ENCODE measurements at regions not wholly inside any gene's neighbourhood (a gene's known extent, or its start where the extent isn't known, plus 50 kb on each side); places are given as distances from the start of the nearest gene placed in this dataset.
"Not testable (repeated sequence)": the region's sequence is repeated elsewhere in the genome, so short reads cannot be mapped to it uniquely, and the experiment has no call there.

DNA sequence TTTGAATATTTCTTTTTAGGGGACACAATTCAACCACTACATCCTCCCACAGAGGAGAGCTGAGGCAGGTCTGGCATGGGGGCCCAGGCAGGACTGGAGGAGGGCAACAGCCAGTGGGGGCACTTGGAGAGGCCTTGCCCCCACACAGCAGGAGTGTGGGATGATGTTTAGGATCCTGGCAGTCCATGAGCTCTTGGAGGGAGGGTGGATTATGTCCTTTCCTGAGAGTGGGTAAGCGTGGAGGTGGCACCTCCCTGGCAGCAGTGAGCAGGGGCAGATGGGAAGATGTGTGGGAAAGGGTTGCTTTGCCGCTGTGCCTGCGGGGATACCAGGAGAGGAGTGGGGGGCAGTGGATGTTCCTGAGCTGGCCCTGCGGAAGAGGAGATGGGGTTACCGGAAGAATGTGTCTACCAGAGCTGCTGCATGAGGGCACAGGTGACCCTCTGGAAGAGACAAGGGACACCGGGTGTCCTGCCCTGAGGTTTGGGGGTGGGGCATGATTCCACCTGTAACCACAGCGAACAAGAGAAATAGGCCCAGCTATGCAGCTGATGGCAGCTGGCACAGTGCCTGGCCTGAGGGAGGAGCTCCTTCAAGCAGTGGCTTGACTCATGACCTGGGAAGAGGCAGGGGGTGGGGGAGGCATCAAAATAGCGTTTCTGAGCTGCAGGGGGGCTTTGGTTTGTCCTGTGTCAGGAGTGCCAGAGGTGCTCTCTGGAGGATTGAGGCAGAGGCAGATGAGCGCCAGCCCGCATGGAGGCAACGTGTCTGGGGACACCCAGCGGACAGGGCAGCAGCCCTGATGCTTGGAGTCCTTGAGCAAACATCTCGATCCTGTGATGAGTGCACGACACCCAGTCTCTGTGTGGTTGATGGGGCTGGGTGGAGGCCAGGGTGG, 123.9 kb upstream of the TMPRSS2 start:
- DNase-seq, result no peak

DNA sequence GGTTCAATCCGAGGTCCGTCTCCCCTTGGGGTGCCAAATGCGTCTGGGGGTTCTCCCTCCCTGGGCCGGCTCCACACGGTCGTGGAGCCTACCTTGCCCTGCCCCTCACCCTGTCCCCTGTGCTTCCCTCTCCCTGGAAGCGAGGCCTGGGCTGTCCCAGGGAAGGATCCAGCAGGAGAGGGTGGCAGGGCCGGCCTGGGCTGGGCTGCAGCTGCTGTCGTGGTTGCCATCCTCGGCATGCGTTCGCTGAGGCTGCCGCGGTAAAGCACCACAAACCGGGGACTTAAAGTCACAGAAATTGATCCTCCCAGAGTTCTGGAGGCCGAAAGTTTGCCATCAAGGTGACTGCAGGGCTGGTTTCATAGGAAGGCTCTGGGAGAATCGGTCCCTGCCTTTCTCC, 123.0 kb upstream of the TMPRSS2 start:
- DNase-seq, result no peak

DNA sequence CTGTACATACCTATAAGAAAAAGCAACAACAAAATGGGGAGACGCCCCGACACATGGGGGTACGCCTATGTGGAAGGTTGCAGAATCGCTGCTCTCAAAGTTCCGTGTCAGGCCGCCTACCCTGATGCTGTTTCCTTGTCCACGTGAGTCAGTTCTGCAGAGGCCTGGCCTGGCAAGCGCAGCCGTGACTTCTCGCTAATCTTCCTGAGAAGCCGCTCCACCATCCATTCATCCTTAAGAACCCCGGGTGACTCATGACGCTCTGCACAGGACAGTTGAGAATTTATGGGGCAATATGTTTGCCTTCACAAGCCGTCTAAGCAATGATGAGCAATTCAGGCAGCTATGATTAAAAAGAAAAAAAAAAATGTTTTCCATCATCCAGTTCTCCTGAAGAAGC, 122.3 kb upstream of the TMPRSS2 start:
- DNase-seq, result no peak

DNA sequence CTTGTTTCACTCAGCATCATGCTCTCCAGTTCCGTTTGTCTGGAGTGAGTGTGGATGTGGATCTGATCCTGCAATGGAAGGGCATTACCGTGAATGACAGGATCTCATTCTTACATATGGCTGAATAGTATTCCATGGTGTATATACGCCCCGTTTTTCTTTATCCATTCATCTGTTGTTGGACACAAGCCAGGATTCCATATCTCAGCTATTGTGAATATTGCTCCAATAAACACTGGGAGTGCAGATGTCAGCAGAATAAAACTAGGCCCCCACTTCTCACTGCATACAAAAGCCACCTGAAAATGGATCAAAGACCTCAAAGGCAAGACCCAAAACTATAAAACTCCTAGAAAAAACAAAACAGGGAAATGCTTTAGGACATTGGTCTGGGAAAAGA, 120.3 kb upstream of the TMPRSS2 start:
- DNase-seq, result no peak

DNA sequence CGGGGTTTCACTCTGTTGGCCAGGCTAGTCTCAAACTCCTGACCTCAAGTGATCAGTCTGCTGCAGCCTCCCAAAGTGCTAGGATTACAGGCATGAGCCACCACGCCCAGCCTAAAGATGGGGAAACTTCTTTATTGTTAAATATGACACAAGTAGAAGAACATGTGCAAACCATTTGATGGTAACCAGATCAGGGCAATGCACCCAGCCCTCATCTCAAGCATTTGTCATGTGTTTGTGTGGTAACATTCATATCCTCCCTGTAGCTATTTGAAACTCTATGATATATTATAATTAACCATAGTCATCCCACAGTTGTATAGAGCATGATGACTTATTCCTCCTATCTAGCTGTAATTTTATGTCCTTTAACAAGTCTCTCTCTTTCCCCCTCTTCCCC, 119.5 kb upstream of the TMPRSS2 start:
- DNase-seq, result no peak

DNA sequence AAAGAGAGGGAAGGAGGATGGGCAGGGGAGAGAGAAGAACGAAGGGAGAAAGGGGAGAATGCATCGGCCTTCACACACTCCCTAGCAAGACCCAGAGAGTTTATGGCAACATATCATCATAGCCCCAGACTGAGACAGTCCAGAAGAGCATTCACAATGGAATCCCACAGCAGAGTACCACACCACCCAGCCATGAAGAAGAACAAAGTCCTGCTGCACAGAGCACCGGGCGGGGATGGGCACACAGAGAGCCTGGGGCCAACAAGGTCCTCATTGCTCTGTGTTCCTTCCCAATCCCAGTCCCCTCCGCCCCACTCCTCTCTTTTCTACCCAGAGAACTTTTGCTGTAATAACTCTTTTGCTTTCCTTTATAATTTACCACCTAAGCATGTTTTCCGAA, 118.1 kb upstream of the TMPRSS2 start:
- DNase-seq, result no peak

DNA sequence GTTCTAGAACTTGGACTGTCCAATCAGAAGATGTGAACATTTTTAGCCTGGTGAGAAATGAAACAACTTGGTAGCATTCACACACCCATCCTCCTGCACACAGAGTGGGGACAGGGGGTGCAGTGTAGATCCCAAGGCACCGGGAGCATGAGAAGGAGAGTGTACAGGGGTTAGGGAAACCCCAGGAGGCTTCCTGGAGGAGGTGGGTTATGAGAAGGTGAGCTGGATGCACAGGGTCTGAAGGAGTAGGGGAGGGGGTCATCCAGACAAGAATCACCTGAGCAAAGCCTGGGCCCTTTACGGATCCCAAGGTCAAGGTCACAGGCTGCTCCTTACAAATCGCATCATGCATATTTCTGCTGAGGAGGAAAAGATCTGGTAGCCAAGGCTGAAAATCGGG, 117.5 kb upstream of the TMPRSS2 start:
- no peak for DNase-seq

DNA sequence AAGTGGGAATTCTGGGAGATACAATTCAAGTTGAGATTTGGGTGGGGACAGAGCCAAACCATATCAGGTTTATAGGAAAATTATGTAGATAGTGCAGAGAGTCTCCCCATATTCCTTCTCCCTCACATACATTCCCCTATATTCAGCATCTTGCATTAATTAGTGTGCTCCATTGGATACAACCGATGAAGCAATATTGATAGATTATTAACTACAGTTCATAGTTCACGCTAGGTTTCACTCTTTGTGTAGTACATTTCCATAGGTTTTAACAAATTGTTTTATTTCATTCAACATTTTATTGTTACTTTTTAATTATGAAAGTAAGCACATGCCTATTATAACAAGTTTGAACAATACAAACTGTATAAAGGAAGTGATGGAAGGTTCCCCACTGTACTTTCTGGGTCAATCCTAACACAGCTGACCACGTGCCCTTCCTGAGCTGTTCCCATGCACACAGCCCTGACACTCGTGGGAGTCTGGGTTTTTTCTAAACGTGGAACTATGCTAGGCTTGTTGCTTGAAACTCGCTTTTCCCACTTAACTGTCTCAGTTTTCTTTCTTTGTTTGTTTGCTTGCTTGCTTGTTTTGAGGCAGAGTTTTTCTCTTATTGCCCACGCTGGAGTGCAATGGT, 116.8 kb upstream of the TMPRSS2 start:
- no peak for DNase-seq

DNA sequence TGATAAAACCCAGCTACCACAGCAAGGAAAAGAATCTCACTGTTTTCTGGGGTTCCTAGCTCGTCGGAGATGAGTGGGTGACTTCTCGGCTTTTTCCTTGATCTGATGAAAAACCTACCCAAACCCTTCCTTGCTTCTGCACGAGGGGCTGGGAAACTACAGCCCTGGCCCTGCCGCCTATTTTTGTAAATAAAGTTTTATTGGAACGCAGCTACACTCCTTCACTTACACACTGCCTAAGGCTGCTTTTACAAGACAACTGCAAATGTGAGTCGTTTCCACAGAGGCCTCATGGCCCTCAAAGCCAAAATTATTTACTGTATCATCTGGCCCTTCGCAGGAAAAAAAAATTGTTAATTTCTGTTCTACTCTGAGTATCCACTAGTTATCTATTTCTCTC, 116.0 kb upstream of the TMPRSS2 start:
- DNase-seq, result no peak

DNA sequence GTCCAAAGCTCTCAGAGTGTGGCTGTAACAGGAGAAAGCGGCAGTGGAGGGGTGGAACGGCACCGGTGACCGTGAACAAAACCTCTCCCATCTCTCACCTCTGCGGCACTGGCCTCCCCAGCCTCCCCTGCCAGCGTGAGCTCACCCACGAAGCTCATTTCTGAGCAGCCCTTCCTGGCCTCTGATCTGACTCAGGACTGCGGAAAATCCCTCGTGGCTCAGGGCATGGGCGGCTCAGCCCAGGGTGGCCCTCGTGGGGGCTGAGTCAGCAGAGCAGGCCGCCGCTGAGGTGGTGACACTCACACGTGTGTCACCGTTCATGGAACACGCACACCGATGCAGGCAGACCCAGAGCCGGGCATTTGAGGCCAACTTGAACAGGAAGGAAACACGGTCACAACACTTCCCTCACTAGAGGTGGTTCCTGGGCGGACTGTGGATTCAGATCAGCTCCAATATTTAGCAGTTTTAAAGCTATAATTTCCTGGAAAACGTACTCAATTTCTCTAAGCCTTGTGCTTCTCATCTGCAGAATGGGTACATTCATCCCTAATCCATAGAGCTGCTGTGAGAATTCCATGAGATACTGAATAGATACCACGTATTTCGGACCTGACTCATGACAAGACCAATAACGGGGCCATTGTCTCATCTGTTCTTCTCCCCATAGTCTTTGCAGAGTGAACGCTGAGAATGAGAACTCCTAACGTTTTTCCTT, 115.0 kb upstream of the TMPRSS2 start:
- no peak for DNase-seq

DNA sequence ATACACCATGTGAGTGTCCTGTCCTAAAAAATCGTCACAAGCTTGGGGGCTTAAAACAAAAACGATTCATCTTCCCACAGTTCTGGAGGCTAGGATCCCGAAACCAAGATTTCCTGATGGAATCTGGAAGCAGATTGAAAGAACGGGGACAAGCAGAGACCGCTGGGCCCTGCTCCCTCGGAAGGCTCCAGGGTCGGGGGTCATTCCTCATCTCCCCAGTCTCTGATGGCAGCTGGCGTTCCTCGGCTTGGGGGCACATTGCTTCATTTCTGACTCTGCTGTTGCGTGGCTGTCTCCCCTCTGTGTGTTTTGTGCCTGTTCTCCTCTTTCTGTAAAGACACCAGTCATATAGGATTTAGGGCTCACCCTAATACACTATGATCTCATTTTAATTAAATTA, 114.2 kb upstream of the TMPRSS2 start:
- no peak for DNase-seq

DNA sequence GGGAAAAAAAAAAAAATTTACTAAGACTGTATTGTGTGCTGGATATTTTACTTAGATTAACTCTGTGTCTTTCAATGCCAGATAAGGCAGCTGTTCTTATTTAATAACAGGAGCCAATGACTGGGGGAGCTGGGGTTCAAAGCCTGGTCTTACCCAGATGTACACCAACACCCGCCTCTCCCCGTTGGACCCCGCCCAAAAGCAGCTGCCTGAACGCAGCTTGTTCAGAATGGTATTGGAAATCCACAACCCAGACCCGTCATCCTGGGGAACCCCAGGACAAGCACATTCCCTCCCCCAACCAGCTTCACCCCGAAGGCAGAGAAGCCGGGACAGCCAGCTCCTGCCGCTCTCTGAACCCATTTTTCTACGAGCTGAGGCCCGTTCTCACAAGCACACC, 113.6 kb upstream of the TMPRSS2 start:
- no peak for DNase-seq

DNA sequence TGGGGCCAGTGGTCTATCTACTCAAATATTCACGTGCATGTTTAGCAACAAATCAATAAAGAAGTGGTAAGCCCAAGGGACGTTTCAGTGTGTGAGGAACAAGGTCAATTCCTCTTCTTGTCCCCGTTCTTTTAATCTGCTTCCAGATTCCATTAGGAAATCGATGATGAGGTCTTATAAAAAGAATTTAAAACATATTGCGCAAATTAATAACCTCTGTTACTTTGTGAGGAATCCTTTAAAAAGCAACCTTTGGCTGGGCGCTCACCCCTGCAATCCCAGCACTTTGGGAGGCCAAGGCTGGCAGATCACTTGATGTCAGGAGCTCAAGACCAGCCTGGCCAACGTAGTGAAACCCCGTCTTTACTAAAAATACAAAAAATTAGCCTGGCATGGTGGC, 113.0 kb upstream of the TMPRSS2 start:
- no peak for DNase-seq

DNA sequence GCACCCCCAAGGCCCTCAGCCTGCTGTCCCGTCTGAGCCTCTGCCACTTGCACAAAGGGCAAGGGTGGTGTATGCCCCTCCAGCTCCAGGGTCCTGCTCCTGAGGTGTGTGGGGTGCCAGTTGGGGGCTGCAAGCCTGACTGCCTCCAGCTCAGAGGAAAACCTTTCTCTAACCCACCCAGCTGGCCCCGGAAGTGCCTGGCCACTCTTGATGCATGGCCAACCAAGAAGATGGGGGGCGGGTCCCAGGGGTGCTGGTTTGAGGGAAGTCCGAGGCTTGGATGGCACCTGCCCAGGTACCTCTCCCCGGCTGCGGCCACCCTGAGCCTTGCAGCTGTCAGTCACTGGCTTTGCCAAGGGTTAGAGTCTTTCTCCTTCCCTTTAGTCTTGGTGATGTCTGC, 112.6 kb upstream of the TMPRSS2 start:
- DNase-seq, result no peak

DNA sequence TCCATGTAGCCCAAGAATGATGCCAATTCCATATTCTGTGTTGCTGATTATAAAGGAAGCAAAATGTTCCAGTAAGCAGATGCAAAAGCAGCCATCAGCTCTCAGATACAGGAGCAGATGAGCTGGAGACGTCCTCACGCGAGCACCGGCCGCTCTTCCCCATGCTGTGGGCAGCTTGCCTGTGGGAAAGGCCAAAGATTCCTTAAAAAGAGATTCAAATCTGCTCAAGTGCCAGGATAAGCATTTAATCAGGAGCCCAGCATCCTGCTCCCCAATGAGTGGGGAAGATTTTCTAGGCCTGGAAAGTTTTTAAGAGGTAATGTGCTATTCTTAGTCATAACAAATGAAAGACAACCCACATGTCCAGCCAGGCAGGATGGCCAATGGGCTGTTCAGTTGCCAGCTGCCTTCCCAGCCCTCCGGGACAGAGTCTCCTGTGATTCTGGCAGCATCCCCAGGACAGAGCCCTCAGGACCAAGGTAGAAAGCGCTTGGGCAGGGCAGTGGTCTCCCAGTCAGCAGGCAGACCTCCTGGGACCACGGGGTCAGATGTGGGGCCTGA, 108.2 kb upstream of the TMPRSS2 start:
- no peak for DNase-seq

DNA sequence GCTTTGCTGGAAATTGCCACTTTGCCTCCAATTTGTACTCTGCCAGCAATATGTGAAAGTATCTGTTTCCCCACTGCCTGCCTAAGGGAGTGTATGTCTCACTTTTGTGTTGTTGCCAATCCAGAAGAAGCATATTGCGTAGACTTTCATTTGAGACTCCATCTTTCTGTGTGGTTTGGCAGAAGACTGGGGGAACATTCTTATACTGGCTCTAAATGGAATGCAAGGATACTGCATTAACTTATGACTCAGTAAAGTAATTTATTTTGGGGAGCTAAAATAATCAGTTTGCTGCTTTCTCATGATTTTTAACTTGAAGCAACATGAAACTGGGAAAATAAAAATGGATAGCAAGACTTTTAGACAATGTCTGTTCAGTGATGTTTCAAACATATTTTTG, 107.7 kb upstream of the TMPRSS2 start:
- no peak for DNase-seq

DNA sequence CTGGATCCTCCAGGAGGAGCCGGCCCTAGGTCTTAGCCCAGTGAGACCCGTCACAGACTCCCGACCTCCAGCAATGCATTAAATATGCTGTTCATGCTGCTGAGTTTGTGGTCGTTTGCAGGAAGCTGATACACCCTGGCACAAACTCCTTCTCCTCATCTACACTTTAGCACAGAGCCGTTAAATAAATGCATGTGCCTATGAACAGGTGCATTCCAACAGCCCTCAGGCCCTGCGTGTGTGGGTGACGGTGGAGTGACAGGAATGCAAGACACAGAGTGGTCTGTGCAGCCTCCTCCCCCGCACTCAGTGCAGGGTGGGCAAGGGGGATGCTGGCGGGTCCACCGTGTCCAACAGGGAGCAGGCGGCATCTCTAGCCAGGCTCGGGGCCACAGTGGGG, 106.6 kb upstream of the TMPRSS2 start:
- DNase-seq, result no peak

DNA sequence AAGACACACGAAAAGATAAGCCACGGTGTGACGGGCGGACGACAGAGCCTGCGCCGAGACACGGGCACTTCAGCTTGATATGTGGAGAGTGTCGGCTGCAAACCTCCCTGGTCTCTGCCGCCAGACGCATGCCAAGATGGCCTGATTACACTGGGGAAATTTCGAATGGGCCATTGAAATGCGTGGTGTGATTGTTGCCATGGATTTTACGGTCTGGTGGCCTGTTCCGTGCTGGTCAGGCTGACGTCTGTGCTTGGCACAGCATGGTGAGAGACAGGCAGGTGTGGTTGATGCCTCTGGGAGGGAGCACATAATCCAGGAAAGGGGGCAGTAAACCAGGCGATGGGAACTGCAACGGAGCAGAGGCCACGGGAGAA, 105.6 kb upstream of the TMPRSS2 start:
- DNase-seq, result no peak

DNA sequence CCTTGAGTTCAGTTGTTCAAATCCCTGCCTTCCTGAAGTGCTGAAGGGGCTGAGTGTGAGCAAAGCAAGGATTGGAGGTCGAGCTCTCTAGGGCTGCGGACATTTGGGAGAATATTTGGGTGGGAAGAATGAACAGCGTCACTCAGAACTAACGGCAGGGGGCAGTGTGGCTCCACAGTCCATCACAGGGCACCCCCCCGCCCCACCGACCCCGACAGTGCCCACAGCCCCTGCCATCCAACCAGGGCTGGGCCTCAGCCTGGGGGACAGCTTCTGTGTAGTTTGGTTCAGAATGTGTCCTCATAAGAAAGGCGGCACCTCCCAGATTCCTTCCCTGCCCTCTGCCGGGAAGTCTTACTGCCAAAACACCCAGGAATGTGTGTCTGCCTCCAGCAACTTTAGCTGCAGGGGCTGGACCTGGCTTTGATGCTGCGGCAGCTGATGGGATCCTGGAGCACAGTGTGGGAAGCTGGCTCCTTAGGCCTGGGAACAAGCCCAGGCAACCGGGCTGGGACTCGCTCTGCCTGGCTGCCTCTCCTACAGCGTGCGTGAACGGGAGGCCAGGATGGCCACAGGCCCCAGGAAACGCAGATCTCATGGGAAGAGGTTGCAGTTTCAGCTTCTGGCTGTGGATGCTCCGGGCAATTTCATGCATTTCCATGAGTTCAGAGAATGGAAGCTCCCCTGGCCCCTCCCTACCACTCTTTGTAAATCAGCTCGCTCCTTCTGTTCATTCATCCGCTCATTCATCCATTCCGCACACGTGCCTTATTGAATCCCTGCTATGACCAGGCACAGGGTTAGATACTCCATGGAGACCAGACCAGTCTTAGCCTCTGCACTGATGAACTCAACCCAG, 104.9 kb upstream of the TMPRSS2 start:
- DNase-seq, result peak; percentile 82

DNA sequence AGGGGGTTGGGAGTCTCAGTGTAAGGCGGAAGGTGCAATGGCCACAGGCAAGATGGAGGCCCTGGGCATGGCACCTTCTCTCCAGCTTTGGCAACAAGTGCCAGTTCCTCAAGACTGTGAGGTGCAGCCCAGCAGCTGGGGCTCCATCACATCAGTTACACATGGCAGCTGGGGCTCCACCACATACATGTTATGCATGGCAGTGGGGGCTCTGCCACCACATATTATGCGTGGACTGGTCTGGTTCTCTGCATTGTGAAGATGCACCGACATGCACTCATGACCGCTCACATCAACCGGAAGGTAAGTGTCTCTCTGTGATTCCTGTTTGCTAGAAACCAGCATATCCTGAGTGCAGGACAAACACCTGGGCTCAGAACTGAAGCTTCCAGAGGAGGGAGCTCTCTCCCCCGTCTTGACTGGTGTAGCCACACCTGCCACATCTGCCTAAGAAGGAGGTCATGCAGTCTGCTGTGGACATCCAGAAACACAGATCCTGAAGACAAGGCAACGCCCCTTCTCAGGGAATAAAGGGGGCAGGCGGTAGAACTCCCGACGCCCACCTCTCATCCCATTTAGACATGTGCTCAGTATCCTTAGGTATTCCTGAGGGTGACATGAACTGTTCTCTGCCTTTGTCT, 104.1 kb upstream of the TMPRSS2 start:
- DNase-seq, result peak; percentile 30

DNA sequence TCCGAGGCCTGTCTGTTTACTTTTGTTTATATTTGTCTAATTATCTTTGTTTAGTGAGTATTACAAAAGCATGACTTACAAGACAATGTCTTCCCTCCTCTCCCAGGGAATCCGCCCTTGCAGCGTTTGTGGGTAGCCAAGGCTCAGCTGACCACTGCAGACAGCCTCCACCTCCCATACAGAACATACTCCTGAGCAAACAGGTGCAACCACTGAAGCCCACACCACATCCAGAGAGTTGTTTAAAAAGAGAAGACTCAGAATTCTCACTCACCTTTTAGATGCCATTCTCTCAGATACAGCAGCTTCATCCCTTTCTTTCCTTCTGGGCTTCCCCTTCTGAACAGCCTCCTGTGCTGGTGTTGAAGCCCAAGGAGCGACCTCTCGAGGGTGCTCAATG, 103.5 kb upstream of the TMPRSS2 start:
- no peak for DNase-seq

DNA sequence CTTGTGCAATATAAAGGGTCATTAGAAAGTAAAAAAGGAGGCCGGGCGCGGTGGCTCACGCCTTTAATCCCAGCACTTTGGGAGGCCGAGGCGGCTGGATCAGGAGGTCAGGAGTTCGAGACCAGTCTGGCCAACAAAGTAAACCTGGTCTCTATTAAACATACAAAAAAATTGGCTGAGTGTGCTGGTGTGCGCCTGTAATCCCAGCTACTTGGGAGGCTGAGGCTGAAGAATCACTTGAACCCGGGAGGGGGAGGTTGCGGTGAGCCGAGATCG, 102.8 kb upstream of the TMPRSS2 start:
- DNase-seq, result not testable (repeated sequence)

All from retina (tissue), 1 donor.